Keratinocyte (primary cell): ENCODE measurements at regions not wholly inside any gene's neighbourhood (a gene's known extent, or its start where the extent isn't known, plus 50 kb on each side); places are given as distances from the start of the nearest gene placed in this dataset.
A peak's percentile ranks its signal among the peaks of the same experiment; 100 is the strongest.

Experiments
- DNase-seq: peaks from one replicate; pipeline ENCODE4 v3.0.0-alpha.2; 2011; ENCODE audit warnings: low read depth, missing footprints, low spot score
- FAIRE-seq: peaks from 2 replicates; lab custom pipeline; 2011; peaks lifted over from hg19 to GRCh38; lab: Jason Lieb, UNC
- H2AFZ ChIP-seq: 2 replicates; pipeline ENCODE4 v1.6.0; 2012; ENCODE audit warnings: low read length, control low read depth, inconsistent platforms; ENCODE audit not compliant: control insufficient read depth
- H3K27ac ChIP-seq: 2 replicates; pipeline ENCODE4 v1.5.1; 2011; ENCODE audit warnings: low read length; ENCODE audit not compliant: control insufficient read depth, insufficient read depth
- H3K27me3 ChIP-seq: 3 replicates; pipeline ENCODE4 v1.6.0; 2011; ENCODE audit warnings: low read length; ENCODE audit not compliant: control insufficient read depth, insufficient read depth; ENCODE audit errors: extremely low read depth
- H3K36me3 ChIP-seq, 2 experiments: 2 replicates in 1 of 2; 3 replicates in 1 of 2; pipeline ENCODE4 v1.5.1; 2011; ENCODE audit warnings: low read length in 2 of 2, mild to moderate bottlenecking in 1 of 2; ENCODE audit not compliant: control insufficient read depth in 2 of 2, insufficient read depth in 2 of 2; ENCODE audit errors: extremely low read depth in 1 of 2
- H3K4me1 ChIP-seq: 3 replicates; pipeline ENCODE4 v1.5.1; 2011; ENCODE audit warnings: low read length; ENCODE audit not compliant: control insufficient read depth, insufficient read depth; ENCODE audit errors: extremely low read depth
- H3K4me2 ChIP-seq: 3 replicates; pipeline ENCODE4 v1.6.0; 2011; ENCODE audit warnings: low read depth, low read length; ENCODE audit not compliant: control insufficient read depth, insufficient read depth; ENCODE audit errors: extremely low read depth
- H3K4me3 ChIP-seq, 3 experiments: fragments of 200-600 bp in 1 of 3; sonication (generic) in 1 of 3; 2 replicates in 2 of 3; 3 replicates in 1 of 3; pipeline ENCODE4 v1.5.1; 2011 to 2016; ENCODE audit warnings: low read length in 3 of 3, mild to moderate bottlenecking in 3 of 3, control low read depth in 2 of 3, inconsistent platforms in 1 of 3, low read depth in 1 of 3, mixed read lengths in 1 of 3, mixed run types in 1 of 3, moderate library complexity in 1 of 3; ENCODE audit not compliant: control insufficient read depth in 2 of 3, insufficient read depth in 2 of 3; ENCODE audit errors: extremely low read depth in 1 of 3
- H3K79me2 ChIP-seq: 2 replicates; pipeline ENCODE4 v1.6.0; 2012; ENCODE audit warnings: low read length; ENCODE audit not compliant: control insufficient read depth, insufficient read depth
- H3K9ac ChIP-seq: 3 replicates; pipeline ENCODE4 v1.6.0; 2011; ENCODE audit warnings: low read length; ENCODE audit not compliant: control insufficient read depth, insufficient read depth; ENCODE audit errors: extremely low read depth
- H3K9me1 ChIP-seq: 3 replicates; pipeline ENCODE4 v1.6.0; 2011; ENCODE audit warnings: low read length; ENCODE audit not compliant: control insufficient read depth, insufficient read depth; ENCODE audit errors: extremely low read depth
- H3K9me3 ChIP-seq: 2 replicates; pipeline ENCODE4 v1.5.1; 2012; ENCODE audit warnings: low read depth, low read length; ENCODE audit not compliant: control insufficient read depth
- H4K20me1 ChIP-seq: 3 replicates; pipeline ENCODE4 v1.6.0; 2011; ENCODE audit warnings: low read length; ENCODE audit not compliant: control insufficient read depth, insufficient read depth; ENCODE audit errors: extremely low read depth
- EZH2 ChIP-seq: IDR thresholded peaks from one replicate; pipeline ENCODE4 v1.6.1; 2012; ENCODE audit warnings: inconsistent platforms, mild to moderate bottlenecking, low read length, moderate library complexity
- dilution Hi-C: fragments of 300-500 bp; cut with MboI; formaldehyde crosslinking; loops from one replicate; pipeline ENCODE4 v1.7.0; 2020; ENCODE audit warnings: low sequenced_read_pairs; ENCODE audit not compliant: extremely low pct_ligation_motif_present
- TF ChIP-seq, protein P1 (sequence below), 3 experiments: IDR thresholded peaks in 1 of 3; conservative IDR thresholded peaks in 1 of 3; optimal IDR thresholded peaks in 1 of 3; 2 replicates in 2 of 3; 3 replicates in 1 of 3; pipeline versions ENCODE3 to v1.5.1; 2011; ENCODE audit warnings: low read length in 3 of 3, mild to moderate bottlenecking in 3 of 3, moderate library complexity in 2 of 3, control low read depth in 1 of 3, inconsistent platforms in 1 of 3; ENCODE audit not compliant: insufficient read depth in 2 of 3; ENCODE audit errors: extremely low read depth in 1 of 3

DNA sequence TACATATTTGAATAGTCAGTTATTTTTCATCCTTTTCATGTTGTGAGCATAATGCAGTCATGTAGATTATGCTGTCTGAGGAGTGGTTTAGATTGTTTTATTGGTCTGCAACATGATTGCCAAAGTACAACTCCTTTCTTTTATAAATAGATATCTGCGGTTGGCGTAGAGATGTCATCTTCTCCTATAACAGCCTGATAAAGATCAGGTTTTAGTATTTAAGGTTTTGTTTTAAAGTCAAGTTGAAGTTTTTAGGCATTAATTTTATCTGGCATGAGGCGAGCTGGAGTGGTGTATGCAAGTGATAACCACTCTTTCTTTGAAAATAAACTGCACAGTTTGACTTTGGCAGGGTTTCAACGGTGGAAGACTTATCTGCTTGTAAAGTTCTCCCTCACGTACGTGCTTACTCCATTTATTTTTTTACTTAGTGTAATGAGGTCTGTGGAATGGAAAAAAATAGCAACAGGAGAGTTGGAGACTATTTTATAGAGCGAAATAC, 126.3 kb downstream of the FBXO8 start:
- FAIRE-seq (no peak), DNase-seq (no peak)
- H2AFZ ChIP-seq = no peak overlapping the region
- H4K20me1 ChIP-seq = no peaks in the 10 kb centered on the region
- no peak for TF ChIP-seq EZH2
- TF ChIP-seq, protein P1, sequence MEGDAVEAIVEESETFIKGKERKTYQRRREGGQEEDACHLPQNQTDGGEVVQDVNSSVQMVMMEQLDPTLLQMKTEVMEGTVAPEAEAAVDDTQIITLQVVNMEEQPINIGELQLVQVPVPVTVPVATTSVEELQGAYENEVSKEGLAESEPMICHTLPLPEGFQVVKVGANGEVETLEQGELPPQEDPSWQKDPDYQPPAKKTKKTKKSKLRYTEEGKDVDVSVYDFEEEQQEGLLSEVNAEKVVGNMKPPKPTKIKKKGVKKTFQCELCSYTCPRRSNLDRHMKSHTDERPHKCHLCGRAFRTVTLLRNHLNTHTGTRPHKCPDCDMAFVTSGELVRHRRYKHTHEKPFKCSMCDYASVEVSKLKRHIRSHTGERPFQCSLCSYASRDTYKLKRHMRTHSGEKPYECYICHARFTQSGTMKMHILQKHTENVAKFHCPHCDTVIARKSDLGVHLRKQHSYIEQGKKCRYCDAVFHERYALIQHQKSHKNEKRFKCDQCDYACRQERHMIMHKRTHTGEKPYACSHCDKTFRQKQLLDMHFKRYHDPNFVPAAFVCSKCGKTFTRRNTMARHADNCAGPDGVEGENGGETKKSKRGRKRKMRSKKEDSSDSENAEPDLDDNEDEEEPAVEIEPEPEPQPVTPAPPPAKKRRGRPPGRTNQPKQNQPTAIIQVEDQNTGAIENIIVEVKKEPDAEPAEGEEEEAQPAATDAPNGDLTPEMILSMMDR (optimal IDR thresholded peaks at IDR 0.05 in 1 of 3, IDR thresholded peaks at IDR 0.05 in 1 of 3, conservative IDR thresholded peaks at IDR 0.05 in 1 of 3; ENCODE audit: extremely low read depth in 1 of 3, insufficient read depth in 2 of 3, low read length in 3 of 3) = no peak
- no peaks in the 10 kb centered on the region for H3K9me3 ChIP-seq
- no peak overlapping the region for H3K27ac ChIP-seq
- no peaks in the 10 kb centered on the region for H3K9me1 ChIP-seq
- no peaks in the 10 kb centered on the region for H3K27me3 ChIP-seq
- no peaks in the 10 kb centered on the region for H3K36me3 ChIP-seq
- H3K4me3 ChIP-seq = no peak overlapping the region
- H3K9ac ChIP-seq = no peak overlapping the region
- no peak overlapping the region for H3K4me2 ChIP-seq
- no peaks in the 10 kb centered on the region for H3K79me2 ChIP-seq
- H3K4me1 ChIP-seq = no peaks in the 10 kb centered on the region
- dilution Hi-C loops = no loop called here

DNA sequence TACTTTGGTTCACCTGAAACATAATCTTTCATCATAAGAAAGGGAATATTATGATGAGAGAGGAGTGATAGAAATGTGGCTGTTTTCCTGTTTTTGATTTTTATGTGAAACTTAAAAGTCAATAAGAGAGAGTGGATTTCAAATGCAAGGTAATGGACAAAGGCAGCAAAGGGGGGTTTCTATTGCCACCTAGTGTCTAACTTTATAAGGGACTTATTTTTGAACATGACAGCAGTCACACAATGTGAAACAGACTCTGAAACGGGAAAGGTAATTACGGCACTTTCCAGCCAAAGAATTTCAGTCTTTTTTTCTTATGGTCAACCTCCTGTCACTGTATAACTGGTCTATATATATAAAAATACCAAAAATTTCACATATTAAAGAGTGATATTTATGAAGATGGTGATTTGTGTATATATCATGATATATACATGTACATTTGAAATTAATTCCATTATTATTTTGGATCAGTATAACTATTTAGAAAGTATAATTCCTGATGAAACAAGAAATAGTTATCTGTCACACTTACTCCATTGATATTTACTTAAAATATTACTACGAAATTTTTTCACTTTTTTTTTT, 127.1 kb downstream of the FBXO8 start:
- FAIRE-seq = peak; percentile 43
- Histone ChIP-seq H3K9ac (no peak overlapping the region), H4K20me1 (no peaks in the 10 kb centered on the region), H3K27ac (no peak overlapping the region), H3K4me2 (no peak overlapping the region), H3K4me1 (no peaks in the 10 kb centered on the region), H3K79me2 (no peaks in the 10 kb centered on the region), H3K9me1 (no peaks in the 10 kb centered on the region), H3K4me3 (no peak overlapping the region), H3K27me3 (no peaks in the 10 kb centered on the region), H3K9me3 (no peaks in the 10 kb centered on the region), H3K36me3 (no peaks in the 10 kb centered on the region), H2AFZ (no peak overlapping the region)
- no peak for DNase-seq
- TF ChIP-seq EZH2 = no peak
- TF ChIP-seq, protein P1 (optimal IDR thresholded peaks at IDR 0.05 in 1 of 3, IDR thresholded peaks at IDR 0.05 in 1 of 3, conservative IDR thresholded peaks at IDR 0.05 in 1 of 3; ENCODE audit: extremely low read depth in 1 of 3, insufficient read depth in 2 of 3, low read length in 3 of 3) = peak in 2 of 3 experiments; percentile 45 to 53
- dilution Hi-C loops = no loop called here
